ENCODE measurements at regions not wholly inside any gene's neighbourhood (a gene's known extent, or its start where the extent isn't known, plus 50 kb on each side); places are given as distances from the start of the nearest gene placed in this dataset.

DNA sequence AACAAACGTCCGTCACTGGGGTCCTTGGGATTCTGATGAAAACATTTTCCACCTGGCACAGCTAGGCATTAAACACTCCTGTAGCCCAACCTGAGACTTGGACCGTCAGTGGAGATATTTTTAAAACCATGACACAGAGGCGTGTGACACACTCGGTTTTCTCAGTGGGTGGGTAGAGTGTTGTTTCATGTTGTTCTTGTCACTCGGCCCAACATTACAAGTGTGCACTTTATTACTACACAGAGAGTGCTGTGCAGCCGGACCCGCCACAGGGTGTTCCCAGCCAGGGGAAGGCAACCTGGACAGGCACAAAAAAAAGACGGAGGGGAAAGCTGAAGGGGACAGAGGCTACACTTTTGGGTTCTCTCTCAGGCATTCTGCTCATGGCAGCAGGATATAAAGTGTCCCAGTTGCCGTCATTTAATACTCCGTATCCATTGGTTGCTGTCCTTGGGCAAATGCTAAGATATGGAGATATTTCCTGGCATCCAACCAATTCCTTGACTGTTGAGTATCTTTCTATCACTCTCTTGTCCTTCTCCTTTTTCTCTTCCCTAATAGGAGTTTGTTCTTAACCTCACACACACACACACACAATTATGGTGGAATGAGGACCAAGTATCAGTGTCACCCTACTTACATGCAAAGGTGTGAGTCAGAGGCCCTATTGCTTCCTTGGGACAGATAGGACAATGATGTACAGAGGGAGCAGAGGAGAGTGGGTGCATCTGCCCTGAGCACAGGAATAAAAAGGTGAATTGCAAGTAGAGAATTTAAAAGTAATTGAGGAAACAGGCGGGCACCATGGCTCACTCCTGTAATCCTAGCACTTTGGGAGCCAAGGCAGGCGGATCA, 154.1 kb upstream of the SOX9 start:
- CTCF ChIA-PET (ENCODE audit: partially characterized antibody) = interaction anchor here (0.7 to 1.6 kb wide), 3 partner anchors 90 to 500 kb away, joined by 3 read pairs; no protein-coding TSS in a partner anchor
- no peak for TF ChIP-seq EP300 (IDR thresholded peaks at IDR 0.05; ENCODE audit: borderline replicate concordance in 1 of 2, low read depth in 2 of 2, low read length in 2 of 2)
- TF ChIP-seq TAF7 (optimal IDR thresholded peaks at IDR 0.05; ENCODE audit: borderline replicate concordance, low read depth, low read length) = no peak
- H3K14ac ChIP-seq (ENCODE audit: insufficient read length) = no peak overlapping the region
- no peak overlapping the region for H3K9ac ChIP-seq (replicated peaks in 1 of 4; ENCODE audit: extremely low read depth in 1 of 4, low read depth in 3 of 4, low read length in 3 of 4)
- H3K36me3 ChIP-seq (ENCODE audit: control insufficient read depth in 2 of 4, insufficient read depth in 4 of 4, low read length in 3 of 4) = no peaks in the 10 kb centered on the region
- no peak overlapping the region for H2BK5ac ChIP-seq (ENCODE audit: low read depth, low read length)
- no peak overlapping the region for H2BK20ac ChIP-seq (ENCODE audit: low read length)
- H4K5ac ChIP-seq (ENCODE audit: insufficient read length, low read depth, low read length) = no peak overlapping the region
- POLR2A ChIA-PET (ENCODE audit: partially characterized antibody) = no interaction called here
- H3K18ac ChIP-seq (ENCODE audit: extremely low read depth, low read length) = no peak overlapping the region
- no peak for FAIRE-seq
- H3K23ac ChIP-seq (ENCODE audit: insufficient read length) = no peak overlapping the region
- 90% methylated on average over 13 of the region's 13 CpGs; no CpG with 5 or more reads in 1 of the 2 experiments for WGBS, 2 experiments (ENCODE audit: extremely low coverage in 1 of 2, insufficient coverage in 1 of 2, insufficient read length in 1 of 2, insufficient replicate concordance in 2 of 2, low coverage in 1 of 2, low lambda C conversion rate in 2 of 2, missing lambda C conversion rate in 1 of 2)
- no peak overlapping the region for H4K8ac ChIP-seq (ENCODE audit: extremely low read depth, insufficient read depth, low read length)
- no peak overlapping the region for H3K27ac ChIP-seq (ENCODE audit: low read depth, low read length)
- H2BK120ac ChIP-seq (replicated peaks; ENCODE audit: low read depth, low read length) = no peak overlapping the region
- no peak for DNase-seq (ENCODE audit: low read depth in 1 of 2, low spot score in 2 of 2)
- H2AFZ ChIP-seq (ENCODE audit: low read length) = 0 out of 2 replicates have a peak overlapping the region, but pooled peaks have one; percentile 10
- no peaks in the 10 kb centered on the region for H3K23me2 ChIP-seq (ENCODE audit: low read depth, low read length)
- no peaks in the 10 kb centered on the region for H4K20me1 ChIP-seq (replicated peaks in 1 of 2; ENCODE audit: control insufficient read depth in 1 of 2, insufficient read depth in 2 of 2, low read length in 2 of 2)
- H3K56ac ChIP-seq (replicated peaks; ENCODE audit: insufficient read length, low read depth, low read length) = no peak overlapping the region
- H3K79me2 ChIP-seq (ENCODE audit: control insufficient read depth in 1 of 2, insufficient read depth in 2 of 2, low read length in 2 of 2) = no peaks in the 10 kb centered on the region
- no peaks in the 10 kb centered on the region for H3K9me3 ChIP-seq (ENCODE audit: insufficient read depth in 2 of 2, low read depth in 1 of 2, low read length in 1 of 2)
- no peak overlapping the region for H3K4me2 ChIP-seq (ENCODE audit: insufficient read depth in 1 of 2, low read depth in 2 of 2, low read length in 2 of 2)
- no peaks in the 10 kb centered on the region for H3K4me1 ChIP-seq (replicated peaks in 1 of 4; ENCODE audit: control insufficient read depth in 3 of 4, insufficient read depth in 4 of 4, low read length in 3 of 4)
- H3K4ac ChIP-seq (replicated peaks; ENCODE audit: insufficient read length, low read depth, low read length) = no peak overlapping the region
- H3K79me1 ChIP-seq (ENCODE audit: low read depth, low read length) = no peaks in the 10 kb centered on the region
- no peak overlapping the region for H2BK15ac ChIP-seq (ENCODE audit: low read length)
- no peak overlapping the region for H2BK12ac ChIP-seq (ENCODE audit: low read depth, low read length)
- no peaks in the 10 kb centered on the region for H3K27me3 ChIP-seq (replicated peaks in 1 of 4; ENCODE audit: control insufficient read depth in 3 of 4, extremely low read depth in 1 of 4, insufficient read depth in 3 of 4, low read length in 3 of 4)
- H2AK5ac ChIP-seq (ENCODE audit: low read depth, low read length) = no peak overlapping the region
- H4K91ac ChIP-seq (replicated peaks; ENCODE audit: insufficient read length, low read length) = no peak overlapping the region
- no peak overlapping the region for H3K4me3 ChIP-seq (ENCODE audit: extremely low read depth in 1 of 4, insufficient read depth in 2 of 4, low read depth in 3 of 4, low read length in 4 of 4)
